Caco-2 (cell line): ENCODE measurements at regions not wholly inside any gene's neighbourhood (a gene's known extent, or its start where the extent isn't known, plus 50 kb on each side); places are given as distances from the start of the nearest gene placed in this dataset.
A peak's percentile ranks its signal among the peaks of the same experiment; 100 is the strongest.

Source experiments
- BruUV-seq: library from RNA; stranded (reverse); fragments of 400-500 nt; replicated peaks from 2 replicates; lab custom pipeline; 2021; lab: Mats Ljungman, UMichigan
- CTCF ChIA-PET: fragments of 300-600 bp; sonication (Branson Sonifier 250); formaldehyde crosslinking; loops from one replicate; lab custom pipeline; 2022; ENCODE audit warnings: antibody characterized with exemption; lab: Charles Lee
- POLR2A ChIA-PET: fragments of 300-600 bp; sonication (Branson Sonifier 250); formaldehyde crosslinking; loops from one replicate; lab custom pipeline; 2022; ENCODE audit warnings: antibody characterized with exemption; lab: Charles Lee
- DNase-seq, 2 experiments: peaks; one replicate each; pipeline versions ENCODE4 v3.0.0 to v3.0.0-alpha.2; 2020 to 2022
- H3K27me3 ChIP-seq: replicated peaks from 2 replicates; pipeline ENCODE4 v1.6.0; 2011; ENCODE audit warnings: low read length; ENCODE audit not compliant: control insufficient read depth, insufficient read depth
- H3K36me3 ChIP-seq: 2 replicates; pipeline ENCODE4 v1.5.1; 2011; ENCODE audit warnings: low read length; ENCODE audit not compliant: control insufficient read depth, insufficient read depth
- H3K4me1 ChIP-seq: fragments of 250-450 bp; sonication (Bioruptor Pico); 2 replicates; pipeline ENCODE4 v1.5.1; 2020; ENCODE audit warnings: mild to moderate bottlenecking
- H3K4me3 ChIP-seq: 2 replicates; pipeline ENCODE4 v1.5.1; 2011; ENCODE audit warnings: low read depth, mild to moderate bottlenecking, control low read depth, low read length
- H3K9me3 ChIP-seq: fragments of 250-450 bp; sonication (Bioruptor Pico); 2 replicates; pipeline ENCODE4 v1.5.1; 2020; ENCODE audit warnings: mild to moderate bottlenecking, moderate library complexity
- H3K27ac Mint-ChIP-seq: one replicate; pipeline ENCODE4 v1.8.0; 2022; ENCODE audit warnings: mixed read lengths; ENCODE audit not compliant: unreplicated experiment
- H3K27me3 Mint-ChIP-seq: one replicate; pipeline ENCODE4 v1.8.0; 2022; ENCODE audit warnings: mixed read lengths; ENCODE audit not compliant: insufficient read depth, unreplicated experiment
- H3K36me3 Mint-ChIP-seq: one replicate; pipeline ENCODE4 v1.8.0; 2022; ENCODE audit warnings: mild to moderate bottlenecking, mixed read lengths; ENCODE audit not compliant: insufficient read depth, unreplicated experiment
- H3K4me1 Mint-ChIP-seq: one replicate; pipeline ENCODE4 v1.8.0; 2022; ENCODE audit warnings: low read depth, mixed read lengths; ENCODE audit not compliant: unreplicated experiment
- H3K4me3 Mint-ChIP-seq: one replicate; pipeline ENCODE4 v1.8.0; 2022; ENCODE audit warnings: mild to moderate bottlenecking, moderate library complexity, mixed read lengths; ENCODE audit not compliant: unreplicated experiment
- H3K9me3 Mint-ChIP-seq: one replicate; pipeline ENCODE4 v1.8.0; 2022; ENCODE audit warnings: mixed read lengths; ENCODE audit not compliant: unreplicated experiment
- CTCF ChIP-seq, 2 experiments: fragments of 200-600 bp in 1 of 2; IDR thresholded peaks; 1 replicate in 1 of 2; 2 replicates in 1 of 2; pipeline versions ENCODE4 v1.5.1 to v1.8.0; 2011 to 2022; ENCODE audit warnings: antibody characterized with exemption in 1 of 2, control low read depth in 1 of 2, inconsistent platforms in 1 of 2, low read depth in 1 of 2, low read length in 1 of 2, mild to moderate bottlenecking in 1 of 2, moderate library complexity in 1 of 2; ENCODE audit not compliant: insufficient read depth in 1 of 2, severe bottlenecking in 1 of 2, unreplicated experiment in 1 of 2
- intact Hi-C: fragments of 100-400 bp; cut with micrococcal nuclease; formaldehyde crosslinking; loops from one replicate; pipeline ENCODE4 v1.10.0; 2022; ENCODE audit not compliant: unreplicated experiment

- BruUV-seq = no TSS peak
- no peaks in the 10 kb centered on the region for H3K4me1 Mint-ChIP-seq
- H3K36me3 Mint-ChIP-seq = no peaks in the 10 kb centered on the region
- no peaks in the 10 kb centered on the region for H3K9me3 Mint-ChIP-seq
- TF ChIP-seq CTCF (IDR thresholded peaks at IDR 0.05; ENCODE audit: insufficient read depth in 1 of 2, low read depth in 1 of 2, low read length in 1 of 2, severe bottlenecking in 1 of 2, unreplicated experiment in 1 of 2) = no peak
- no peak for DNase-seq
- peaks cover 3% of the 10 kb centered on the region for H3K27me3 Mint-ChIP-seq
- Histone ChIP-seq H3K4me1 (no peaks in the 10 kb centered on the region), H3K27me3 (no peaks in the 10 kb centered on the region), H3K9me3 (no peaks in the 10 kb centered on the region), H3K4me3 (no peak overlapping the region), H3K36me3 (no peaks in the 10 kb centered on the region)
- POLR2A ChIA-PET = no interaction called here
- intact Hi-C loops = loop anchor here (10.0 kb wide), 2 partner anchors 176 to 216 kb away; partner anchors contain the start of gene MYCBP
- H3K27ac Mint-ChIP-seq = no peak overlapping the region
- CTCF ChIA-PET = interaction anchor here (0.6 kb wide), 1 partner anchor 23 kb away, joined by 3 read pairs; no protein-coding TSS in a partner anchor
- no peak overlapping the region for H3K4me3 Mint-ChIP-seq
These were observed 64.7 kb downstream of the NDUFS5 start for GRCh38 chr1:39090757-39091380.

GRCh38 chr1:39091845-39092645 is 65.9 kb downstream of the NDUFS5 start:
- Histone ChIP-seq H3K4me3 (no peak overlapping the region), H3K4me1 (no peaks in the 10 kb centered on the region), H3K36me3 (no peaks in the 10 kb centered on the region), H3K27me3 (no peaks in the 10 kb centered on the region), H3K9me3 (no peaks in the 10 kb centered on the region)
- DNase-seq = peak; percentile 59 to 62
- BruUV-seq = no TSS peak
- H3K4me1 Mint-ChIP-seq = no peaks in the 10 kb centered on the region
- H3K27me3 Mint-ChIP-seq = no peaks in the 10 kb centered on the region
- no peak overlapping the region for H3K4me3 Mint-ChIP-seq
- H3K27ac Mint-ChIP-seq = no peak overlapping the region
- no peaks in the 10 kb centered on the region for H3K36me3 Mint-ChIP-seq
- no peaks in the 10 kb centered on the region for H3K9me3 Mint-ChIP-seq
- intact Hi-C loops = loop anchor here (10.0 kb wide), 2 partner anchors 177 to 217 kb away; partner anchors contain the start of gene MYCBP
- TF ChIP-seq CTCF (IDR thresholded peaks at IDR 0.05; ENCODE audit: insufficient read depth in 1 of 2, low read depth in 1 of 2, low read length in 1 of 2, severe bottlenecking in 1 of 2, unreplicated experiment in 1 of 2) = peak; percentile 52 to 54
- ChIA-PET POLR2A (no interaction called here), CTCF (interaction anchor here (0.6 to 1.5 kb wide), 10 partner anchors 16 to 233 kb away, joined by 3 to 10 read pairs (median 4); partner anchors contain the start of genes NDUFS5 and RRAGC)

- no peak for DNase-seq
- no peak for TF ChIP-seq CTCF (IDR thresholded peaks at IDR 0.05; ENCODE audit: insufficient read depth in 1 of 2, low read depth in 1 of 2, low read length in 1 of 2, severe bottlenecking in 1 of 2, unreplicated experiment in 1 of 2)
- Histone ChIP-seq H3K36me3 (no peaks in the 10 kb centered on the region), H3K27me3 (no peaks in the 10 kb centered on the region), H3K4me3 (no peak overlapping the region), H3K4me1 (no peaks in the 10 kb centered on the region), H3K9me3 (no peaks in the 10 kb centered on the region)
- no peak overlapping the region for H3K4me3 Mint-ChIP-seq
- no peaks in the 10 kb centered on the region for H3K9me3 Mint-ChIP-seq
- H3K27ac Mint-ChIP-seq = no peak overlapping the region
- ChIA-PET POLR2A (interaction anchor here (0.6 kb wide), 1 partner anchor 254 kb away, joined by 5 read pairs; no protein-coding TSS in a partner anchor), CTCF (no interaction called here)
- no peaks in the 10 kb centered on the region for H3K4me1 Mint-ChIP-seq
- H3K27me3 Mint-ChIP-seq = no peaks in the 10 kb centered on the region
- no peaks in the 10 kb centered on the region for H3K36me3 Mint-ChIP-seq
- intact Hi-C loops = loop anchor here (10.0 kb wide), 2 partner anchors 180 to 220 kb away; partner anchors contain the start of gene MYCBP
- no TSS peak for BruUV-seq
These were observed 68.5 kb downstream of the NDUFS5 start for GRCh38 chr1:39094685-39095084.
